GM12891 (cell line): ENCODE measurements at regions not wholly inside any gene's neighbourhood (a gene's known extent, or its start where the extent isn't known, plus 50 kb on each side); places are given as distances from the start of the nearest gene placed in this dataset.

Experiments used
- PAX5 ChIP-seq: IDR thresholded peaks from 2 replicates; pipeline ENCODE4 v1.6.1; 2011; ENCODE audit warnings: low read length, moderate library complexity, mild to moderate bottlenecking; ENCODE audit not compliant: insufficient read depth, severe bottlenecking
- POLR2A ChIP-seq: IDR thresholded peaks from 2 replicates; pipeline ENCODE4 v1.6.1; 2011; ENCODE audit warnings: low read depth, low read length, control low read depth
- POLR2AphosphoS5 ChIP-seq: IDR thresholded peaks from 2 replicates; pipeline ENCODE4 v1.6.1; 2011; ENCODE audit warnings: low read depth, low read length, control low read depth
- POU2F2 ChIP-seq: IDR thresholded peaks from 2 replicates; pipeline ENCODE4 v1.6.1; 2011; ENCODE audit warnings: low read depth, mild to moderate bottlenecking, control low read depth, low read length, moderate library complexity
- SPI1 ChIP-seq: IDR thresholded peaks from 2 replicates; pipeline ENCODE4 v1.6.1; 2011; ENCODE audit warnings: low read depth, low read length, control low read depth
- TAF1 ChIP-seq: IDR thresholded peaks from 2 replicates; pipeline ENCODE4 v1.6.1; 2011; ENCODE audit warnings: low read depth, low read length, control low read depth

- TF ChIP-seq TAF1 (no peak), POLR2AphosphoS5 (no peak), POLR2A (no peak), SPI1 (no peak), PAX5 (no peak), POU2F2 (no peak)
Observed at GRCh38 chr2:59691518-59692190, 861.8 kb downstream of the BCL11A start.
